Lung (tissue), 11 donors: ENCODE measurements at regions not wholly inside any gene's neighbourhood (a gene's known extent, or its start where the extent isn't known, plus 50 kb on each side); places are given as distances from the start of the nearest gene placed in this dataset.

Source experiments
- ATAC-seq: fragments of 200-7000 bp; cut with Tn5 transposase; one replicate; pipeline ENCODE4 v1.9.1; 2020; ENCODE audit warnings: moderate number of reproducible peaks; ENCODE audit not compliant: insufficient read depth, low FRiP score
- DNase-seq, 3 donors: peaks; one replicate each; pipeline ENCODE4 v3.0.0-alpha.2; 2013 to 2017
- H3K27ac ChIP-seq, 2 donors: one replicate each; pipeline ENCODE4 v1.5.1; 2013; ENCODE audit warnings: mild to moderate bottlenecking in 2 of 2, moderate library complexity in 2 of 2, control low read depth in 1 of 2, inconsistent platforms in 1 of 2, low read depth in 1 of 2, low read length in 1 of 2
- H3K27me3 ChIP-seq, 3 donors: one replicate each; pipeline ENCODE4 v1.5.1; 2013; ENCODE audit warnings: low read length in 2 of 3; ENCODE audit not compliant: control insufficient read depth in 3 of 3, insufficient read depth in 3 of 3
- H3K36me3 ChIP-seq, 4 donors: one replicate each; pipeline ENCODE4 v1.5.1; 2013; ENCODE audit warnings: low read length in 4 of 4, mild to moderate bottlenecking in 1 of 4, moderate library complexity in 1 of 4; ENCODE audit not compliant: control insufficient read depth in 4 of 4, insufficient read depth in 4 of 4
- H3K4me1 ChIP-seq, 5 donors: one replicate each; pipeline ENCODE4 v1.5.1; 2013; ENCODE audit warnings: low read length in 5 of 5, mild to moderate bottlenecking in 2 of 5, moderate library complexity in 1 of 5; ENCODE audit not compliant: control insufficient read depth in 5 of 5, insufficient read depth in 5 of 5
- H3K4me3 ChIP-seq: one replicate; pipeline ENCODE4 v1.5.1; 2013; ENCODE audit warnings: mild to moderate bottlenecking, control low read depth, moderate library complexity
- H3K9ac ChIP-seq, 2 donors: one replicate each; pipeline ENCODE4 v1.5.1; 2013; ENCODE audit warnings: low read length in 2 of 2, control low read depth in 1 of 2; ENCODE audit not compliant: insufficient read depth in 1 of 2
- H3K9me3 ChIP-seq, 4 donors: one replicate each; pipeline ENCODE4 v1.5.1; 2013; ENCODE audit warnings: low read length in 3 of 4, mild to moderate bottlenecking in 1 of 4, moderate library complexity in 1 of 4; ENCODE audit not compliant: control insufficient read depth in 4 of 4, insufficient read depth in 3 of 4
- WGBS, 2 donors: extraction: QIAGEN DNeasy Blood & Tissue Kit; methylation state at CpG; one replicate each; pipeline ENCODE4 v1.1.7; 2013; 5-methylcytosine and 5-hydroxymethylcytosine counted together
- TF ChIP-seq, protein P1 (sequence below): IDR thresholded peaks from 2 replicates; pipeline ENCODE4 v1.5.1; 2012; ENCODE audit warnings: mild to moderate bottlenecking; ENCODE audit errors: control extremely low read depth, extremely low read depth
- donor health status: control.
- donor health status: control.
- donor health status: Bipolar disorder and iron deficiency.
- donor health status: healthy.
- donor health status: DM: yes; HTN: yes; CAD: no.

DNA sequence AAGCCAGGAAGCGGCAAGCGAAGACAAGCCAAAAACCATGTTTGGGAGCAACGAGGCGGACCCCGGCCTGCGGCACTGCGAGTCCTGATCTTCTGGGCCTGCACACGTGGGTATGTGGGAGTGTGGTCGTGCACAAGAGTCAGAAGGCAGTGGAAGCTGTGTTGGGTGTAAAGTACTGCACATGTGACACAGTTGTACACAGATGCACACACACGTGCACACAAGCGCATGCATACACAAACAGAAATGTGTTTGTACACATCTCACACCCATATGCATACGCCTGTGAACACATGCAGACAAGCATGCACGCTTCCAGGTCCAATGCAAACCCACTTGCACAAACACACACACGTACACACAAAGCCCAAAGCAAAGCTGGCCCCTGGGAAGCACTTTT is 52.6 kb upstream of the SLCO4A1 start:
- no peak overlapping the region for H3K9ac ChIP-seq
- ATAC-seq = no peak
- H3K27me3 ChIP-seq = peaks cover 0 to 35% (median 6%) of the 10 kb centered on the region in 3 donors
- no peak for DNase-seq
- H3K4me3 ChIP-seq = no peak overlapping the region
- no peaks in the 10 kb centered on the region for H3K9me3 ChIP-seq
- no peak overlapping the region for H3K27ac ChIP-seq
- WGBS, 2 donors = 83 to 86% methylated on average over 14 of the region's 14 CpGs
- TF ChIP-seq, protein P1, sequence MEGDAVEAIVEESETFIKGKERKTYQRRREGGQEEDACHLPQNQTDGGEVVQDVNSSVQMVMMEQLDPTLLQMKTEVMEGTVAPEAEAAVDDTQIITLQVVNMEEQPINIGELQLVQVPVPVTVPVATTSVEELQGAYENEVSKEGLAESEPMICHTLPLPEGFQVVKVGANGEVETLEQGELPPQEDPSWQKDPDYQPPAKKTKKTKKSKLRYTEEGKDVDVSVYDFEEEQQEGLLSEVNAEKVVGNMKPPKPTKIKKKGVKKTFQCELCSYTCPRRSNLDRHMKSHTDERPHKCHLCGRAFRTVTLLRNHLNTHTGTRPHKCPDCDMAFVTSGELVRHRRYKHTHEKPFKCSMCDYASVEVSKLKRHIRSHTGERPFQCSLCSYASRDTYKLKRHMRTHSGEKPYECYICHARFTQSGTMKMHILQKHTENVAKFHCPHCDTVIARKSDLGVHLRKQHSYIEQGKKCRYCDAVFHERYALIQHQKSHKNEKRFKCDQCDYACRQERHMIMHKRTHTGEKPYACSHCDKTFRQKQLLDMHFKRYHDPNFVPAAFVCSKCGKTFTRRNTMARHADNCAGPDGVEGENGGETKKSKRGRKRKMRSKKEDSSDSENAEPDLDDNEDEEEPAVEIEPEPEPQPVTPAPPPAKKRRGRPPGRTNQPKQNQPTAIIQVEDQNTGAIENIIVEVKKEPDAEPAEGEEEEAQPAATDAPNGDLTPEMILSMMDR = no peak
- peaks cover 0 to 3% (median 0%) of the 10 kb centered on the region in 5 donors for H3K4me1 ChIP-seq
- H3K36me3 ChIP-seq = no peaks in the 10 kb centered on the region

DNA sequence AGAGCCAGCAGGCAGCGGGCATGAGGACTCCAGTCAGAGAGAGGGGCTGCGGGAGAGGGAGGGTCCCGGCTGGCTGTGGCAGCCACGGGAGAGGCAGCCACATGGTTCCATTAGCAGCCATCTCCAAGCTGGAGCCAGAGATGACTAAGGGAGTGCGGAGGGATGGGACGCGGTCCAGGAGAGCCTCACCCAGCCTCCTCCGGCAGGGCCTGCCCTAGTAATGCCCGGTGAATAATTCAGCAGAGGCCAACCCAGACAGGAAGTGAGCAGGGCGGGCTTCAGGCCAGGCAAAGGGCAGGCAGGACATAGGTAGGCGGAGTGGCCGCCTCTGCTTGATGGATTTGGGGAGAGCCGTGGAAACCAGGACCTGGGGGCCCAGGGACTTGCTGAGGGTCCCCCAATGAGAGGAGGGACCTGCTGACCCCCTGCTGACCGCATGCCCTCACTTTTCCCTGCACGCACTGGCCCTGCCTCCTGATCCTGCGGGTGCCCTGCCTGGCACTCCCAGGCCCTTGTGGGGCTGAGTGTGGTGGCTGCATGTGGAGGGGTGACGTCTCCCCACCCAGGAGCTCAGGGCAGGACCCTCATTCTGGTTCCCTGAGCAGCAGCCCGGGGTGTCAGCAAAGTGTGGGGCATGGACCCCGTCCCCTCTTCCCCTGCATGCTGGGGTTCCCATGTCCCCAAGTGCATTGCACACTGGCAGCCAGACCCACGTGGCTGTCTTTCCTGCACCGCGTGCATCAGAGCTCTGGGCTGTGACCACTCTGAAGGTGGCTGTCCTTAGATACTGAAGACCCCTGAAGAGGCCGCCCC is 51.8 kb upstream of the SLCO4A1 start:
- H3K4me3 ChIP-seq = no peak overlapping the region
- WGBS, 2 donors = 62 to 72% methylated on average over 23 of the region's 23 CpGs
- ATAC-seq (peak; percentile 50), DNase-seq (no peak)
- H3K27me3 ChIP-seq = peaks cover 0 to 35% (median 9%) of the 10 kb centered on the region in 3 donors
- H3K4me1 ChIP-seq = peaks cover 0 to 3% (median 0%) of the 10 kb centered on the region in 5 donors
- TF ChIP-seq, protein P1 = no peak
- H3K27ac ChIP-seq = no peak overlapping the region
- no peaks in the 10 kb centered on the region for H3K36me3 ChIP-seq
- H3K9ac ChIP-seq = no peak overlapping the region
- H3K9me3 ChIP-seq = no peaks in the 10 kb centered on the region

DNA sequence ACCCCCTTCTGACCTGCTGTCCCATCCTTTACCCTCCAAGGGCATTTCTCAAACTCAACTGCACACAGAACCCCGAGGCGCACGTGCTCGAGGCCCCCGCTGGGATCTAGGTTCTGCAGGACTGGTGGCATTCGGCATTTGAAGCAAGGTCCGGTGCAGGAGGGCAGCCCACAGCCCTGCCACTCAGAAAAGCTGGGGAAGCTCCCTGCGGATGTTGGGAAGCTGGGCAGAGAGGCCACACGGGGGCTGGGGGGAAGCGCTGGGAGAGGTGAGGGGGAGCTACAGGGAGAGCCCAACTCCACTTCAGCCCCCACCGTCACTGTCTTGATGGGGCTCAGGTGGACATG is 51.2 kb upstream of the SLCO4A1 start:
- Histone ChIP-seq H3K9ac (no peak overlapping the region), H3K27ac (no peak overlapping the region), H3K4me3 (no peak overlapping the region), H3K36me3 (no peaks in the 10 kb centered on the region), H3K9me3 (no peaks in the 10 kb centered on the region), H3K27me3 (peaks cover 0 to 35% (median 9%) of the 10 kb centered on the region in 3 donors), H3K4me1 (peaks cover 0 to 3% (median 0%) of the 10 kb centered on the region in 5 donors)
- 75 to 90% methylated on average over 11 of the region's 11 CpGs for WGBS, 2 donors
- ATAC-seq (no peak), DNase-seq (no peak)
- TF ChIP-seq, protein P1 = no peak

DNA sequence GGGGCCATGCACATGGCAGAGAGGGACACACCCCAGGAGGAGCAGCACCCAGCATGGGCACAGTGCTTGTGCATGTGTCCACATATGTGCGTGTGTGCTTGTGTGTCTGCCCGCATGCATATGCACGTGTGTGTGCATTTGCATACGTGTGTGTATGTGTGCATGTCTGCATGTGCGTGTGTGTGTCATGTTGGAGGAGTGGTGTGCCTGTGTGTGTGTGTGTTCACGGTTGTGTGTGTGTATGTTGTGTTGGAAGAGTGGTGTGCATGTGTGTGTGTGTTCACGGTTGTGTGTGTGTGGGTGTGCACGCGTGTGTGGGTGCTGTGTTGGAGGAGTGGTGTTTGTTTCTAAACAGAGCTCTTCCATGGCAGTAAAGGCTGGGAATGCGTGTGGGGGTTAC is 50.7 kb upstream of the SLCO4A1 start:
- TF ChIP-seq, protein P1 = no peak
- DNase-seq (no peak), ATAC-seq (no peak)
- Histone ChIP-seq H3K27me3 (peaks cover 0 to 36% (median 9%) of the 10 kb centered on the region in 3 donors), H3K9ac (no peak overlapping the region), H3K4me3 (no peak overlapping the region), H3K27ac (no peak overlapping the region), H3K36me3 (no peaks in the 10 kb centered on the region), H3K9me3 (no peaks in the 10 kb centered on the region), H3K4me1 (peaks cover 0 to 3% (median 0%) of the 10 kb centered on the region in 5 donors)
- WGBS, 2 donors = 89 to 94% methylated on average over 10 of the region's 10 CpGs
